ES-I3 (cell line): ENCODE measurements at regions not wholly inside any gene's neighbourhood (a gene's known extent, or its start where the extent isn't known, plus 50 kb on each side); places are given as distances from the start of the nearest gene placed in this dataset.

ENCODE experiments used
- H3K36me3 ChIP-seq: 2 replicates; pipeline ENCODE4 v1.6.1; 2013; ENCODE audit warnings: mild to moderate bottlenecking, low read length, control low read depth, moderate library complexity; ENCODE audit not compliant: insufficient read depth
- H3K4me1 ChIP-seq: 2 replicates; pipeline ENCODE4 v1.6.1; 2013; ENCODE audit warnings: mild to moderate bottlenecking, control low read depth, low read length; ENCODE audit not compliant: insufficient read depth
- H3K9ac ChIP-seq: 2 replicates; pipeline ENCODE4 v1.6.1; 2013; ENCODE audit warnings: low read depth, mild to moderate bottlenecking, low read length, moderate library complexity
- H3K9me3 ChIP-seq: 2 replicates; pipeline ENCODE4 v1.6.1; 2013; ENCODE audit warnings: mild to moderate bottlenecking, low read length, moderate library complexity; ENCODE audit not compliant: control insufficient read depth, insufficient read depth

GRCh38 chr5:56523790-56524575, 290.9 kb upstream of the ANKRD55 start:
- Histone ChIP-seq H3K9ac (no peak overlapping the region), H3K9me3 (no peaks in the 10 kb centered on the region), H3K36me3 (no peaks in the 10 kb centered on the region), H3K4me1 (no peaks in the 10 kb centered on the region)

DNA sequence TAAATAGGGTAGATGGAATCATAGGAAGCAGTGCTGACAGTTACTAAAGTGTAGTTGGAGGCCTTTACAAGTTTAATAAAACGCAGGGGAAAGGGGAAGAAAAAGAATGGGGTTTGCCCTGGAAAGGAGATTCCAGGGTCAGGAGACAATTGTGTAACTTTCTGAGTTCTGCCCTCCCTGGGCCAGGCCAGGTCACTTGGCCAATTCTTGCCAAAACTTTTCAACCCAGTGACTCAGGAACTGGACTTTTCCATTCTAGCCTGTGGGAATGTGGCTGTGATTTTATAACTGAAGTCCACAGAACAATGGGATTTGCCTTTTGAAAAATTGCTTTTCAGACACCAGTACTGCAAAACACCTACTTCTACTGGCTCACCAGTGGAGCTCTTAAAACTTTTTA, 289.8 kb upstream of the ANKRD55 start:
- H3K9ac ChIP-seq, result no peak overlapping the region
- no peaks in the 10 kb centered on the region for H3K9me3 ChIP-seq
- H3K36me3 ChIP-seq, result no peaks in the 10 kb centered on the region
- no peaks in the 10 kb centered on the region for H3K4me1 ChIP-seq

DNA sequence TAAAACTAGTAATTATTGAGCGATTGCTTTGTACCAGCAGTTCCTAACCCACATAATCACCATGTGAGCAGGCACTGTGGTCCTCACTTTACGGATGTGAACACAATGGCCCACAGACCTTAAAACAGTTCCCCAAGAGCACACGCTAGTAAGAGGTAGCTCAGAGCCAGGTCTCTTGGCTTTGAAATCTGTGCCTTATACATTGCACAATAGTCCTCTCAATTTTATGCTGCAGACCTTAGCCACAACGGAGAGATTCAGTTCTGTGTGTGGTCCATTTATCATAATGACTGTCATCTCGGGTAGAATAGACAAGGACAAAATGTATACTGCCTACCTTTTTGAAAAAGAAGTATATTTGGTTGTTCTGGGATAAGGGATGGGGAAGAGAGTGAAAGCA, 289.0 kb upstream of the ANKRD55 start:
- Histone ChIP-seq H3K9ac (no peak overlapping the region), H3K9me3 (no peaks in the 10 kb centered on the region), H3K36me3 (no peaks in the 10 kb centered on the region), H3K4me1 (no peaks in the 10 kb centered on the region)

DNA sequence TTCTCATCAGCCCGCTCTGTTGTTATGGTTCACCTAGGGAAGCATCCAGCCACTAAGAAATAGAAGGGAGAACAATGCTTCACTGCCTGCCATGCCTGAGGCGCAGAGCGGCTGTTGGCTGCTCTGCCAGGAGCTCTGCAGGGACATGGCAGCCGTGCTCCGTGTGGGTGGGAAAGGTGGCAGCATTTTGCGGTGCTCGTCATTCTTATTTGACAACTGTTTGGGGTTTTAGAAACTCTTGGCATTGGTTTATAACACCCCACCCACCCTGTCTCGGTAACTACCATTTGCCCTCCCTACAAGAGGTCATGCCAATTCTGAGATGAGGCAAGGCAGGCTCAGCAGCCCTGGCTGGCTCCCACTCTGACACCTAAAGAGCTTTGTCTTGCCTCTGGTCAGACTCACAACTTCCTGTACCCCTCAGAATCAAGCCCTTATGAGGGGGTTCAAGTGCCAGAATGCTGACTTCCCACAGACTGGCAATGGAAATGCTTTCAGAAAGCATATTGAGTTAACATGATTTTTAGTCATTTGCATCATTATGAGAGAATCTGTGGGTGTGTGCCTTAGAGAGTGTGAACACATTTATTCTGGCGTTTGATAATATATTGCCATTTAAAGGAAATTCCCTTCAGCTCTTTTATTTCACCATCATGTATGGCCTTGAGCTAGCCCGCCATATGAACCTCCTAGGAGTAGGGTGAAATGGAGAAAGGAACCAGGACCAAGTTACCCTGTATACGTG, 288.0 kb upstream of the ANKRD55 start:
- Histone ChIP-seq H3K4me1 (no peaks in the 10 kb centered on the region), H3K36me3 (no peaks in the 10 kb centered on the region), H3K9me3 (no peaks in the 10 kb centered on the region), H3K9ac (no peak overlapping the region)

DNA sequence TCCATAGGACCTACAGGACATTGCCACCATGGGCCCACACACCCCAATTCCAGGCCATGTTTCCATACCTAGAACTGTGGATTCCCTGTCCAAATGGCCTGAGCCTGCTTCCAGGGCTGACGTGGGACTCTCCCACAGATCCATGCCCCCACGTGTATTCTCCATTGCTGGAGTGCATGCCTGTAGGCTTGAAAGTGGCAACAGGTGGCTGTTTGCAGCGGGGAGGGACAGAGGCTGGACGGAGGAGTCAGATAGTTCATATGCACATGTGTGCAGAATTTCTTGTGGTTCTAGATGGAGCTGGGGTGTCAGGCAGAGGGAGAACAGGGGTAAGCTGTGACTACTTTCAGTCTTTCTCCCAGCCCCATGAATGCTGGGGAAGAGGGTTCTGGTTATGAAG, 285.7 kb upstream of the ANKRD55 start:
- Histone ChIP-seq H3K9me3 (no peaks in the 10 kb centered on the region), H3K4me1 (no peaks in the 10 kb centered on the region), H3K36me3 (no peaks in the 10 kb centered on the region), H3K9ac (no peak overlapping the region)

- no peaks in the 10 kb centered on the region for H3K36me3 ChIP-seq
- no peaks in the 10 kb centered on the region for H3K4me1 ChIP-seq
- no peaks in the 10 kb centered on the region for H3K9me3 ChIP-seq
- H3K9ac ChIP-seq, result no peak overlapping the region
These were observed 283.9 kb upstream of the ANKRD55 start for GRCh38 chr5:56517011-56517416.

- H3K4me1 ChIP-seq, result no peaks in the 10 kb centered on the region
- H3K9ac ChIP-seq, result no peak overlapping the region
These were observed 283.3 kb upstream of the ANKRD55 start for GRCh38 chr5:56516441-56516840.

DNA sequence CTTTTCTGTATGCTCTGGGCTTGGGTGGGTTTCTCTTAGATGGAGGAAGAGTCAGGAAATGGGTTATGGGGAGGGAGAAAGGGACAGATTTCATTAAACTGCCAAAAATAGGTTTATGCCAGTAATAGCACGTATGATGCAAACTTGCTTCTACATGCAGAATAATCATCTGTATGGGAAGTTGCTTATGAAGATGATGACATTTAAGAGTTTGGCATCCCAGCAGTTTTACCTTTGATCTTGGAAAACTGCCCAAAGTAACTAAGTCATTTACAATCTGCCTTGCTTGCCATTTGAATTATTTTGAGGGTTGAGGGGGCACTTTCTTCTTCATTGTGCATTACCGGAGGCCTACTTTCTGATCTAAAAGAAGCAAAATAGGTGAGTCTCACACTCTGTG, 282.9 kb upstream of the ANKRD55 start:
- Histone ChIP-seq H3K9ac (no peak overlapping the region), H3K36me3 (no peaks in the 10 kb centered on the region), H3K4me1 (no peaks in the 10 kb centered on the region), H3K9me3 (no peaks in the 10 kb centered on the region)

More at GRCh38 chr5:56516441-56516840, 283.3 kb upstream of the ANKRD55 start:
- Histone ChIP-seq H3K9me3 (no peaks in the 10 kb centered on the region), H3K36me3 (no peaks in the 10 kb centered on the region)

DNA sequence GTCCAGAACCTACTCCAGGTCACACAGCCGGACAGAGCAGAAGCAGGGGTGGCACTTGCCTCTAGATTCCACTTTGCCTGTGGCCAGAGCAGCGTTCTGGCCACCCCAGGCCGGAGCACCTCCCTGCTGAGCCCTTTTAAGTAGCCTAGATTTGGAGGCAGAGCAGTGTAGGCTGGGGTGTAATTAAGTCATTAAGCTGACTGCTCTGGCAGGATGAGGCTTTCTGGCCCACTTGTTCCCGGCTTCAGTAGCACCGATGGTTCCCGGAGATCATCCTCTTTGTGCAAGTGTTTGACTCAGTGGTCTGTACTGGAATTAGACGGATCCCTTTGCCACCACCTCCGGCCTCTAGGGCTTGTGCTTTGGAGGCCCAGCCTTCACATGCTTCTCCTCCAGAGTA, 281.9 kb upstream of the ANKRD55 start:
- Histone ChIP-seq H3K9me3 (no peaks in the 10 kb centered on the region), H3K36me3 (no peaks in the 10 kb centered on the region), H3K9ac (no peak overlapping the region), H3K4me1 (no peaks in the 10 kb centered on the region)

DNA sequence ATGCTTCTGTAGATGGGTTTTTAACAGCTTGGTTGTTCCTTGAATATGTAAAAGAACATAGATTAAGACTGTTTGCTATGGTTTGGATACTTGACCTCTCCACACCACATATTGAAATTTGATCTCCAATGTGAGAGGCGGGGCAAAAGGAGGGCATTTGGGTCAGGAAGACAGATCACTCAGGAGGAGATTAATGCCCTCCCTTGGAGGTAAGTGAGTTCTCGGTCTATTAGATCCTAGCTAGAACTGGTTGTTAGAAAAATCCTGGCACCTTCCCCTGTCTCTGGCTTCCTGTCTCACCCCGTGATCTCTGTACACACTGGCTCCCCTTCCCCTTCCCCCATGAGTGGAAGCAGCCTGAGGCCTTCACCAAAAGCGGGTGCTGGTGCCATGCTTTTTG, 281.1 kb upstream of the ANKRD55 start:
- Histone ChIP-seq H3K9me3 (no peaks in the 10 kb centered on the region), H3K4me1 (no peaks in the 10 kb centered on the region), H3K36me3 (no peaks in the 10 kb centered on the region), H3K9ac (no peak overlapping the region)

DNA sequence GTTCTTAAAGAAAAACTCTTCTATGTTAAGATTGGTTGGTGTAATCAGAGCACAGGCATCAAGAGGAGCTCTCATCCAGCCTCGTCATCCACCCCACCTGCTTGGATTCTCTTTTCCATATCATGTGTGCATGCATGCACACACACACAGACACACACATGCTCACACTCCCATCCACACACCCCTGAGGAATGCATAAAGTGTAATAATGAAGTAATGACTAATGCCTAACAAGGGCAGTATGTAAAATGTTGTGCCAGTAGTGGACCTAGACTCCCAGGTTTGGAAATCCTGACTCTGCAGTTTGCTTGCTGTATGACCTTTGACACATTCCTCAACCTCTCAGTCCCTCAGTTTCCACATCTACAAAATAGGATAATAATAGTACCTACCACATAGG, 280.0 kb upstream of the ANKRD55 start:
- no peaks in the 10 kb centered on the region for H3K36me3 ChIP-seq
- no peaks in the 10 kb centered on the region for H3K4me1 ChIP-seq
- H3K9ac ChIP-seq, result no peak overlapping the region
- H3K9me3 ChIP-seq, result no peaks in the 10 kb centered on the region

GRCh38 chr5:56512313-56512996, 279.3 kb upstream of the ANKRD55 start:
- Histone ChIP-seq H3K9me3 (no peaks in the 10 kb centered on the region), H3K4me1 (no peaks in the 10 kb centered on the region), H3K9ac (no peak overlapping the region), H3K36me3 (no peaks in the 10 kb centered on the region)

DNA sequence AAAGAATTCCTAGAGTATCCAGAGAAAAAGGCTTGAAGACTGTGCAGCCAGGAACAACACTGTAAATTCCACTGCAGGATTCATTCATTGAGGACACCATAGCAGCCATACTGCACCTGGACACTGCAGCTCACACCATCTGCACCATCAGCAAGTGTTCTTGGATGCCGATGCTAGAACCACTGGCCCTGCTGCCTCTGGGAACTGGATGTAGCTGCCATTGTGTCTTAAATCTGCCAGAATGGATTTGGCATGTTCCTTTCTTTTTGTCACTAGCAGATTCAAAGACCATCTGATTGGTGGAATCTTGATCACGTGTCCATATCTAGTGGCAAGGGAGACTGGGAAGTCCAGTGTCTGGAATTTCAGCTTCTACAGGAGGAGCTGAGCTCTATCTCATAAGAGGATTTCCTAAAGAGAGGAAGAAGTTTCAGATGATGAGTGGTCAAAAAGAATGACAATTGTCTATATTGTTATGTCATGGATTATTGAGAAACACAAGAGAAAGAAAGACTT, 278.3 kb upstream of the ANKRD55 start:
- no peaks in the 10 kb centered on the region for H3K36me3 ChIP-seq
- H3K4me1 ChIP-seq, result no peaks in the 10 kb centered on the region
- no peak overlapping the region for H3K9ac ChIP-seq
- no peaks in the 10 kb centered on the region for H3K9me3 ChIP-seq

GRCh38 chr5:56508249-56508648, 275.1 kb upstream of the ANKRD55 start:
- H3K9me3 ChIP-seq, result no peaks in the 10 kb centered on the region
- H3K4me1 ChIP-seq, result no peaks in the 10 kb centered on the region
- no peaks in the 10 kb centered on the region for H3K36me3 ChIP-seq
- no peak overlapping the region for H3K9ac ChIP-seq
